ENCODE measurements at regions not wholly inside any gene's neighbourhood (a gene's known extent, or its start where the extent isn't known, plus 50 kb on each side); places are given as distances from the start of the nearest gene placed in this dataset.

DNA sequence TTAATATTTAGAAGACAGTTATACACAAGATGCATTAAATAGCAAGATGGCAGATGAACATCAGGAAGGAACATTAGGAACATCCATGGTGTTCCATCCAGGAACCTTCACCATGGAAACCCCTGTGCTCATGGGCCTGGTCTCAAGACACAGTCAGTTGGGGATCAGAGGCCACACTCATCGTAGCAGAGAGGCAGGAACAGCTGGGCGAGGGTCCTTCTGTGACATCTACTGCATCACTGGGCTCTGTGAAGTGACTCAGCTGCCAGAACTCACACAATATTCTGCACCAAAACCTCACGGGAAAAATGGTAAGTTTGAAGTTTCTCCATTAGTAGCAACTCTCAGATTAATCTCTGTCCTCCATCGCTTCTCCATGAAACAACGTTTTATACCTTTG lies 356.6 kb downstream of the PREX1 start:
- TF ChIP-seq, protein P1, sequence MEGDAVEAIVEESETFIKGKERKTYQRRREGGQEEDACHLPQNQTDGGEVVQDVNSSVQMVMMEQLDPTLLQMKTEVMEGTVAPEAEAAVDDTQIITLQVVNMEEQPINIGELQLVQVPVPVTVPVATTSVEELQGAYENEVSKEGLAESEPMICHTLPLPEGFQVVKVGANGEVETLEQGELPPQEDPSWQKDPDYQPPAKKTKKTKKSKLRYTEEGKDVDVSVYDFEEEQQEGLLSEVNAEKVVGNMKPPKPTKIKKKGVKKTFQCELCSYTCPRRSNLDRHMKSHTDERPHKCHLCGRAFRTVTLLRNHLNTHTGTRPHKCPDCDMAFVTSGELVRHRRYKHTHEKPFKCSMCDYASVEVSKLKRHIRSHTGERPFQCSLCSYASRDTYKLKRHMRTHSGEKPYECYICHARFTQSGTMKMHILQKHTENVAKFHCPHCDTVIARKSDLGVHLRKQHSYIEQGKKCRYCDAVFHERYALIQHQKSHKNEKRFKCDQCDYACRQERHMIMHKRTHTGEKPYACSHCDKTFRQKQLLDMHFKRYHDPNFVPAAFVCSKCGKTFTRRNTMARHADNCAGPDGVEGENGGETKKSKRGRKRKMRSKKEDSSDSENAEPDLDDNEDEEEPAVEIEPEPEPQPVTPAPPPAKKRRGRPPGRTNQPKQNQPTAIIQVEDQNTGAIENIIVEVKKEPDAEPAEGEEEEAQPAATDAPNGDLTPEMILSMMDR (IDR thresholded peaks at IDR 0.05) = no peak
- no peak for TF ChIP-seq POLR2A (IDR thresholded peaks at IDR 0.05)

All from esophagus squamous epithelium (tissue), 4 donors.